IMR-90 (cell line): ENCODE measurements at regions not wholly inside any gene's neighbourhood (a gene's known extent, or its start where the extent isn't known, plus 50 kb on each side); places are given as distances from the start of the nearest gene placed in this dataset.

Source experiments
- ATAC-seq: fragments of 200-7000 bp; cut with Tn5 transposase; 2 replicates; pipeline ENCODE4 v1.9.1; 2020; ENCODE audit warnings: low read depth, mild to moderate bottlenecking, moderate library complexity
- BruUV-seq: library from RNA; stranded (reverse); fragments of 400-500 nt; replicated peaks from 2 replicates; lab custom pipeline; 2021; lab: Mats Ljungman, UMichigan
- CTCF ChIA-PET: fragments of 300-600 bp; formaldehyde crosslinking; extraction: SDS; loops from one replicate; lab custom pipeline; 2021; ENCODE audit warnings: antibody characterized with exemption; lab: Yijun Ruan, JAX
- POLR2A ChIA-PET: fragments of 300-600 bp; sonication (Branson Sonifier 250); formaldehyde crosslinking; loops from one replicate; lab custom pipeline; 2022; ENCODE audit warnings: antibody characterized with exemption; ENCODE audit not compliant: unreplicated experiment; lab: Charles Lee
- DNase-seq: peaks from one replicate; pipeline ENCODE4 v3.0.0; 2013
- H2AFZ ChIP-seq: replicated peaks from 2 replicates; pipeline ENCODE3; 2013; ENCODE audit warnings: low read length, mild to moderate bottlenecking; ENCODE audit not compliant: poor library complexity
- H2AK5ac ChIP-seq: 2 replicates; pipeline ENCODE4 v1.6.1; 2013; ENCODE audit warnings: low read depth, low read length, inconsistent platforms
- H2AK9ac ChIP-seq: replicated peaks from 2 replicates; pipeline ENCODE3; 2013; ENCODE audit warnings: mild to moderate bottlenecking, low read depth, low read length, moderate library complexity; ENCODE audit not compliant: poor library complexity
- H2BK120ac ChIP-seq: 2 replicates; pipeline ENCODE4 v1.6.1; 2013; ENCODE audit warnings: low read depth, low read length, inconsistent platforms
- H2BK15ac ChIP-seq: 3 replicates; pipeline ENCODE4 v1.6.1; 2013; ENCODE audit warnings: low read depth, low read length, inconsistent platforms
- H2BK20ac ChIP-seq: 2 replicates; pipeline ENCODE4 v1.6.1; 2013; ENCODE audit warnings: low read depth, mild to moderate bottlenecking, inconsistent platforms, low read length, moderate library complexity
- H2BK5ac ChIP-seq: 2 replicates; pipeline ENCODE4 v1.6.1; 2013; ENCODE audit warnings: mild to moderate bottlenecking, low read depth, low read length, inconsistent platforms; ENCODE audit not compliant: poor library complexity, severe bottlenecking
- H3K14ac ChIP-seq: replicated peaks from 2 replicates; pipeline ENCODE4 v1.6.1; 2013; ENCODE audit warnings: low read depth, low read length, inconsistent platforms
- H3K18ac ChIP-seq: 2 replicates; pipeline ENCODE4 v1.6.1; 2013; ENCODE audit warnings: low read depth, low read length, control low read depth
- H3K23ac ChIP-seq: 2 replicates; pipeline ENCODE4 v1.6.1; 2013; ENCODE audit warnings: low read depth, low read length, inconsistent platforms
- H3K27ac ChIP-seq: 2 replicates; pipeline ENCODE4 v1.5.1; 2013; ENCODE audit warnings: mild to moderate bottlenecking, control low read depth, low read length; ENCODE audit not compliant: insufficient read depth
- H3K27me3 ChIP-seq: 2 replicates; pipeline ENCODE4 v1.6.1; 2013; ENCODE audit warnings: low read length; ENCODE audit not compliant: control insufficient read depth, insufficient read depth
- H3K36me3 ChIP-seq: 2 replicates; pipeline ENCODE4 v1.6.1; 2013; ENCODE audit warnings: low read length, mixed read lengths; ENCODE audit not compliant: control insufficient read depth, insufficient read depth
- H3K4ac ChIP-seq: 2 replicates; pipeline ENCODE4 v1.6.1; 2013; ENCODE audit warnings: low read depth, low read length, inconsistent platforms
- H3K4me1 ChIP-seq: 2 replicates; pipeline ENCODE4 v1.6.1; 2013; ENCODE audit warnings: low read length, mixed read lengths; ENCODE audit not compliant: control insufficient read depth, insufficient read depth
- H3K4me2 ChIP-seq: 2 replicates; pipeline ENCODE4 v1.6.1; 2013; ENCODE audit warnings: low read depth, mild to moderate bottlenecking, control low read depth, low read length, moderate library complexity
- H3K4me3 ChIP-seq: 2 replicates; pipeline ENCODE4 v1.5.1; 2013; ENCODE audit warnings: low read depth, mild to moderate bottlenecking, control low read depth, low read length, moderate library complexity; ENCODE audit not compliant: insufficient read depth
- H3K56ac ChIP-seq: 2 replicates; pipeline ENCODE4 v1.6.1; 2013; ENCODE audit warnings: low read length, inconsistent platforms; ENCODE audit not compliant: insufficient read depth; ENCODE audit errors: extremely low read depth
- H3K79me1 ChIP-seq, 2 experiments: 2 replicates each; pipeline ENCODE4 v1.6.1; 2013; ENCODE audit warnings: low read length in 2 of 2, inconsistent platforms in 1 of 2, low read depth in 1 of 2
- H3K9ac ChIP-seq: 2 replicates; pipeline ENCODE4 v1.6.1; 2013; ENCODE audit warnings: low read depth, low read length, control low read depth
- H3K9me1 ChIP-seq: 2 replicates; pipeline ENCODE4 v1.6.1; 2013; ENCODE audit warnings: low read length, inconsistent platforms; ENCODE audit not compliant: insufficient read depth
- H3K9me3 ChIP-seq: 2 replicates; pipeline ENCODE4 v1.6.1; 2013; ENCODE audit warnings: low read length; ENCODE audit not compliant: control insufficient read depth, insufficient read depth
- H4K20me1 ChIP-seq: 2 replicates; pipeline ENCODE4 v1.6.1; 2013; ENCODE audit warnings: low read length, inconsistent platforms; ENCODE audit not compliant: insufficient read depth
- H4K5ac ChIP-seq: 2 replicates; pipeline ENCODE4 v1.6.1; 2013; ENCODE audit warnings: mild to moderate bottlenecking, low read depth, low read length, control low read depth
- H4K8ac ChIP-seq, 2 experiments: 2 replicates each; pipeline ENCODE4 v1.6.1; 2013; ENCODE audit warnings: low read depth in 2 of 2, low read length in 2 of 2, control low read depth in 1 of 2, inconsistent platforms in 1 of 2
- H4K91ac ChIP-seq: 2 replicates; pipeline ENCODE4 v1.6.1; 2013; ENCODE audit warnings: low read depth, low read length, inconsistent platforms; ENCODE audit not compliant: insufficient read depth
- BHLHE40 ChIP-seq: fragments of 150-350 bp; IDR thresholded peaks from 2 replicates; pipeline ENCODE4 v1.6.1; 2016; ENCODE audit warnings: mild to moderate bottlenecking, low read depth, low read length
- CEBPB ChIP-seq: IDR thresholded peaks from 2 replicates; pipeline ENCODE4 v1.6.1; 2012; ENCODE audit warnings: low read depth, low read length, improper control_type of control experiment
- CHD1 ChIP-seq: IDR thresholded peaks from 2 replicates; pipeline ENCODE4 v1.6.1; 2012; ENCODE audit warnings: low read depth, low read length, improper control_type of control experiment
- CTCF ChIP-seq: conservative IDR thresholded peaks from 2 replicates; pipeline ENCODE4 v1.5.1; 2012; ENCODE audit warnings: mild to moderate bottlenecking, low read depth, low read length, improper control_type of control experiment
- ELK1 ChIP-seq: fragments of 150-350 bp; IDR thresholded peaks from 2 replicates; pipeline ENCODE4 v1.6.1; 2016; ENCODE audit warnings: low read depth, mild to moderate bottlenecking, low read length, moderate library complexity, borderline replicate concordance
- FOS ChIP-seq: fragments of 150-350 bp; IDR thresholded peaks from 2 replicates; pipeline ENCODE4 v1.6.1; 2016; ENCODE audit warnings: low read depth, low read length
- MAFK ChIP-seq: IDR thresholded peaks from 2 replicates; pipeline ENCODE4 v1.6.1; 2012; ENCODE audit warnings: low read depth, low read length, improper control_type of control experiment
- MAZ ChIP-seq: IDR thresholded peaks from 2 replicates; pipeline ENCODE4 v1.6.1; 2012; ENCODE audit warnings: low read depth, mild to moderate bottlenecking, low read length, improper control_type of control experiment, moderate library complexity, borderline replicate concordance
- MXI1 ChIP-seq: IDR thresholded peaks from 2 replicates; pipeline ENCODE4 v1.6.1; 2012; ENCODE audit warnings: low read depth, mild to moderate bottlenecking, low read length, moderate library complexity, borderline replicate concordance
- NFE2L2 ChIP-seq: fragments of 150-350 bp; IDR thresholded peaks from 2 replicates; pipeline ENCODE4 v1.6.1; 2016; ENCODE audit warnings: low read depth, mild to moderate bottlenecking, low read length
- POLR2A ChIP-seq: IDR thresholded peaks from 2 replicates; pipeline ENCODE4 v1.6.1; 2012; ENCODE audit warnings: mild to moderate bottlenecking, low read depth, low read length
- RAD21 ChIP-seq: IDR thresholded peaks from 2 replicates; pipeline ENCODE4 v1.6.1; 2012; ENCODE audit warnings: low read length, improper control_type of control experiment
- RCOR1 ChIP-seq: IDR thresholded peaks from 2 replicates; pipeline ENCODE4 v1.6.1; 2012; ENCODE audit warnings: mild to moderate bottlenecking, low read length, improper control_type of control experiment; ENCODE audit not compliant: insufficient replicate concordance
- RFX5 ChIP-seq: IDR thresholded peaks from 2 replicates; pipeline ENCODE4 v1.8.0; 2012; ENCODE audit warnings: low read depth, mild to moderate bottlenecking, low read length, moderate library complexity
- SMC3 ChIP-seq: fragments of 150-350 bp; IDR thresholded peaks from 2 replicates; pipeline ENCODE4 v1.6.1; 2016; ENCODE audit warnings: low read depth, mild to moderate bottlenecking, antibody characterized with exemption, low read length, moderate library complexity
- USF2 ChIP-seq: fragments of 150-350 bp; IDR thresholded peaks from 2 replicates; pipeline ENCODE4 v1.6.1; 2017; ENCODE audit warnings: mild to moderate bottlenecking, antibody characterized with exemption, low read length, low read depth
- WGBS, 2 experiments: methylation state at CpG; one replicate each; pipeline versions ENCODE4 v1.1.5 to v1.1.7; 2013; ENCODE audit warnings: missing lambda C conversion rate in 2 of 2; ENCODE audit not compliant: insufficient read length in 1 of 2; ENCODE audit errors: extremely low coverage in 2 of 2; 5-methylcytosine and 5-hydroxymethylcytosine counted together
- dilution Hi-C: fragments of 300-500 bp; cut with HindIII; formaldehyde crosslinking; loops from one replicate; pipeline ENCODE4 v1.14.3; 2018; ENCODE audit warnings: low sequenced_read_pairs; ENCODE audit not compliant: unreplicated experiment
- in situ Hi-C: fragments of 300-500 bp; cut with MboI; formaldehyde crosslinking; loops from 3 replicates; pipeline ENCODE4 v1.14.3; 2019; ENCODE audit warnings: low sequenced_read_pairs, inconsistent platforms, mixed read lengths
- intact Hi-C: fragments of 100-400 bp; cut with micrococcal nuclease; formaldehyde crosslinking; loops from 2 replicates; pipeline ENCODE4 v1.10.0; 2022

- H2BK5ac ChIP-seq: no peak overlapping the region
- no peak overlapping the region for H2BK15ac ChIP-seq
- POLR2A ChIA-PET: no interaction called here
- no peak overlapping the region for H2AK5ac ChIP-seq
- H3K27ac ChIP-seq: no peak overlapping the region
- H3K18ac ChIP-seq: no peak overlapping the region
- no peak overlapping the region for H3K9ac ChIP-seq
- WGBS, 2 experiments: no CpG with 5 or more reads among the region's 7 CpGs
- no peaks in the 10 kb centered on the region for H3K4me1 ChIP-seq
- no peaks in the 10 kb centered on the region for H3K36me3 ChIP-seq
- in situ Hi-C loops (loop anchor here (25.0 kb wide), 1 partner anchor 1895 kb away; no protein-coding TSS in a partner anchor), intact Hi-C loops (loop anchor here (2.0 to 10.0 kb wide), 3 partner anchors 1375 to 1904 kb away; no protein-coding TSS in a partner anchor), dilution Hi-C loops (no loop called here)
- no peaks in the 10 kb centered on the region; the same call in 1 of the 2 replicates for H3K27me3 ChIP-seq
- H3K4ac ChIP-seq: no peak overlapping the region
- H3K9me3 ChIP-seq: no peaks in the 10 kb centered on the region
- CTCF ChIA-PET: interaction anchor here (0.5 to 1.6 kb wide), 6 partner anchors 11 to 1897 kb away, joined by 3 to 5 read pairs (median 3); no protein-coding TSS in a partner anchor
- no peak overlapping the region for H2BK20ac ChIP-seq
- H3K79me1 ChIP-seq: no peaks in the 10 kb centered on the region
- no peaks in the 10 kb centered on the region for H4K20me1 ChIP-seq
- H3K56ac ChIP-seq: no peak overlapping the region
- H4K5ac ChIP-seq: no peak overlapping the region
- no peak for DNase-seq
- no peak for TF ChIP-seq MXI1
- no peak for TF ChIP-seq RAD21
- no peak for TF ChIP-seq CTCF
- no peak for TF ChIP-seq ELK1
- no peak for TF ChIP-seq USF2
- TF ChIP-seq MAFK: no peak
- TF ChIP-seq RCOR1: no peak
- no peak for TF ChIP-seq SMC3
- no peak for TF ChIP-seq NFE2L2
- no peak for TF ChIP-seq BHLHE40
- no peak for TF ChIP-seq CEBPB
- TF ChIP-seq CHD1: no peak
- TF ChIP-seq RFX5: no peak
- no peak for TF ChIP-seq MAZ
- no peak for TF ChIP-seq FOS
- no peak for TF ChIP-seq POLR2A
- no peak overlapping the region for H2AK9ac ChIP-seq
- no peak overlapping the region for H3K4me2 ChIP-seq
- H3K23ac ChIP-seq: no peak overlapping the region
- no peaks in the 10 kb centered on the region for H3K9me1 ChIP-seq
- no peak overlapping the region for H4K91ac ChIP-seq
- H4K8ac ChIP-seq: no peak overlapping the region
- no peak for ATAC-seq
- H3K4me3 ChIP-seq: no peak overlapping the region
- H2BK120ac ChIP-seq: no peak overlapping the region
- H3K14ac ChIP-seq: no peak overlapping the region
- no TSS peak for BruUV-seq
- no peak overlapping the region for H2AFZ ChIP-seq
These were observed 295.0 kb downstream of the ZNF536 start for GRCh38 chr19:30667227-30667626.
